HepG2 (cell line): ENCODE measurements at regions not wholly inside any gene's neighbourhood (a gene's known extent, or its start where the extent isn't known, plus 50 kb on each side); places are given as distances from the start of the nearest gene placed in this dataset.
A peak's percentile ranks its signal among the peaks of the same experiment; 100 is the strongest.

Experiments
- ATAC-seq: fragments of 200-7000 bp; cut with Tn5 transposase; 3 replicates; pipeline ENCODE4 v1.9.1; 2020; ENCODE audit warnings: mild to moderate bottlenecking, moderate library complexity
- BruUV-seq: library from RNA; stranded (reverse); fragments of 400-500 nt; replicated peaks from 2 replicates; lab custom pipeline; 2021; lab: Mats Ljungman, UMichigan
- CTCF ChIA-PET: fragments of 300-600 bp; formaldehyde crosslinking; extraction: SDS; loops from one replicate; lab custom pipeline; 2021; ENCODE audit warnings: low total read pairs, inconsistent platforms, low intra/inter-chr PET ratio; lab: Yijun Ruan, JAX
- POLR2A ChIA-PET: fragments of 350-600 bp; sonication (Branson Sonifier 250); formaldehyde crosslinking; loops from one replicate; lab custom pipeline; 2020; ENCODE audit warnings: antibody characterized with exemption, inconsistent platforms; lab: Yijun Ruan, JAX
- DNase-seq: peaks from one replicate; pipeline ENCODE4 v3.0.0-alpha.2; 2015; ENCODE audit warnings: low spot score
- FAIRE-seq: peaks from 3 replicates; lab custom pipeline; 2011; peaks lifted over from hg19 to GRCh38; lab: Jason Lieb, UNC
- H2AFZ ChIP-seq: one replicate; pipeline ENCODE4 v1.6.1; 2011; ENCODE audit warnings: low read length, inconsistent platforms
- H3K27ac ChIP-seq: fragments of 300-600 bp; 3 replicates; pipeline ENCODE4 v1.8.0; 2011; ENCODE audit warnings: mixed run types, mild to moderate bottlenecking, mixed read lengths, low read length, inconsistent platforms; ENCODE audit not compliant: insufficient read depth; ENCODE audit errors: extremely low read length
- H3K27me3 ChIP-seq, 2 experiments: fragments of 200-600 bp in 1 of 2; 2 replicates in 1 of 2; 3 replicates in 1 of 2; pipeline versions ENCODE4 v1.6.0 to v1.8.0; 2011; ENCODE audit warnings: low read length in 2 of 2, mild to moderate bottlenecking in 2 of 2, moderate library complexity in 2 of 2, inconsistent platforms in 1 of 2; ENCODE audit not compliant: insufficient read depth in 2 of 2, control insufficient read depth in 1 of 2
- H3K36me3 ChIP-seq, 2 experiments: fragments of 200-600 bp in 1 of 2; replicated peaks in 1 of 2; 2 replicates in 1 of 2; 3 replicates in 1 of 2; pipeline versions ENCODE4 v1.5.1 to v1.8.0; 2011; ENCODE audit warnings: low read length in 2 of 2, inconsistent platforms in 1 of 2; ENCODE audit not compliant: insufficient read depth in 2 of 2, control insufficient read depth in 1 of 2
- H3K4me1 ChIP-seq: 2 replicates; pipeline ENCODE4 v1.5.1; 2012; ENCODE audit warnings: low read length, inconsistent platforms; ENCODE audit not compliant: insufficient read depth
- H3K4me2 ChIP-seq: 2 replicates; pipeline ENCODE4 v1.6.0; 2011; ENCODE audit warnings: low read depth, low read length, inconsistent platforms
- H3K4me3 ChIP-seq, 3 experiments: fragments of 200-600 bp in 1 of 3; sonication (generic), shearing (Covaris generic) in 1 of 3; replicated peaks in 1 of 3; 2 replicates each; pipeline ENCODE4 v1.5.1; 2011 to 2016; ENCODE audit warnings: low read length in 3 of 3, inconsistent platforms in 2 of 3, low read depth in 2 of 3, mild to moderate bottlenecking in 2 of 3, control low read depth in 1 of 3, mixed read lengths in 1 of 3; ENCODE audit not compliant: insufficient read depth in 1 of 3
- H3K79me2 ChIP-seq: one replicate; pipeline ENCODE4 v1.6.1; 2011; ENCODE audit warnings: low read length, inconsistent platforms; ENCODE audit not compliant: insufficient read depth
- H3K9ac ChIP-seq: 2 replicates; pipeline ENCODE4 v1.6.0; 2011; ENCODE audit warnings: mild to moderate bottlenecking, low read depth, low read length, inconsistent platforms; ENCODE audit not compliant: insufficient read depth
- H3K9me3 ChIP-seq: 2 replicates; pipeline ENCODE4 v1.5.1; 2012; ENCODE audit warnings: mild to moderate bottlenecking, low read length
- H4K20me1 ChIP-seq: 2 replicates; pipeline ENCODE4 v1.6.0; 2011; ENCODE audit warnings: inconsistent platforms, mild to moderate bottlenecking, low read length, moderate library complexity; ENCODE audit not compliant: insufficient read depth
- HOXA7 ChIP-seq: sonication (generic); formaldehyde crosslinking; IDR thresholded peaks from 2 replicates; pipeline ENCODE4 v1.8.1; 2022; ENCODE audit warnings: mild to moderate bottlenecking, missing genetic modification reagents, moderate library complexity
- RCOR2 ChIP-seq: IDR thresholded peaks from 2 replicates; pipeline ENCODE4 v1.6.1; 2016; ENCODE audit warnings: missing biosample characterization, missing genetic modification reagents
- SPEN ChIP-seq: sonication (generic); formaldehyde crosslinking; IDR thresholded peaks from 2 replicates; pipeline ENCODE4 v1.5.1; 2020; ENCODE audit warnings: low read depth, mild to moderate bottlenecking, missing genetic modification reagents
- ZNF274 ChIP-seq: sonication (generic); formaldehyde crosslinking; IDR thresholded peaks from 2 replicates; pipeline ENCODE4 v1.5.1; 2020; ENCODE audit warnings: mild to moderate bottlenecking, missing genetic modification reagents
- WGBS: methylation state at CpG from one replicate; pipeline ENCODE4 v1.1.6; 2017; ENCODE audit warnings: low lambda C conversion rate; 5-methylcytosine and 5-hydroxymethylcytosine counted together
- in situ Hi-C: cut with HindIII; loops from 2 replicates; pipeline ENCODE4 v1.10.0; 2017; ENCODE audit warnings: low pct_unique_long_range_greater_than_20kb; ENCODE audit not compliant: extremely low pct_ligation_motif_present
- intact Hi-C: fragments of 100-400 bp; cut with micrococcal nuclease; formaldehyde crosslinking; loops from one replicate; pipeline ENCODE4 v1.10.0; 2022; ENCODE audit not compliant: unreplicated experiment
- TF ChIP-seq, protein P1 (sequence below), 2 experiments: sonication (generic) in 1 of 2; formaldehyde crosslinking in 1 of 2; IDR thresholded peaks; 2 replicates each; pipeline versions ENCODE4 v1.5.1 to v1.6.1; 2011 to 2020; ENCODE audit warnings: borderline replicate concordance in 1 of 2, low read depth in 1 of 2, low read length in 1 of 2, mild to moderate bottlenecking in 1 of 2, missing genetic modification reagents in 1 of 2, moderate library complexity in 1 of 2
- TF ChIP-seq, protein P2 (sequence below): IDR thresholded peaks from 2 replicates; pipeline ENCODE4 v1.6.1; 2012; ENCODE audit warnings: low read depth, low read length, improper control_type of control experiment

DNA sequence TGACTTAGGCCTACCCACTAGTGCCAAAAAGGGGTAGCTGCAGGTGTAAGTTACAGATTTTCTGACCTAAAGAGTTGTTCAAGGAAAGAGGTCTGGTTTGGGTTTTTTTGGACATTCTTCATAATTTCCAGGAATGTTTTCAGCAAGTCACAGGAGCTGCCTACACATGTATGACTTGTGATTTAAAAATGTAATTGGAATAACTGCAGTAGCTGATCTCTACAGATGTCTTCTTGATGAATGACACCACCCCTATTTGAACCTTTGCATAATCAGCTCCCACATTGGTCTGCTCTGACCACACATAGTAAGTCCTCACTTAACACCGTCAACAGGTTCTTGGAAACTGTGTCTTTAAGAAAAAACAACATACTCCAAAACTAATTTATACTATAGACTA is 481.4 kb downstream of the RASEF start (continued):
- TF ChIP-seq, protein P1, sequence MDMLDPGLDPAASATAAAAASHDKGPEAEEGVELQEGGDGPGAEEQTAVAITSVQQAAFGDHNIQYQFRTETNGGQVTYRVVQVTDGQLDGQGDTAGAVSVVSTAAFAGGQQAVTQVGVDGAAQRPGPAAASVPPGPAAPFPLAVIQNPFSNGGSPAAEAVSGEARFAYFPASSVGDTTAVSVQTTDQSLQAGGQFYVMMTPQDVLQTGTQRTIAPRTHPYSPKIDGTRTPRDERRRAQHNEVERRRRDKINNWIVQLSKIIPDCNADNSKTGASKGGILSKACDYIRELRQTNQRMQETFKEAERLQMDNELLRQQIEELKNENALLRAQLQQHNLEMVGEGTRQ (IDR thresholded peaks at IDR 0.05; ENCODE audit: low read depth, low read length), result no peak
- TF ChIP-seq, protein P1 (CRISPR knock-in tag; IDR thresholded peaks at IDR 0.05; ENCODE audit: borderline replicate concordance), result no peak
- TF ChIP-seq, protein P2, sequence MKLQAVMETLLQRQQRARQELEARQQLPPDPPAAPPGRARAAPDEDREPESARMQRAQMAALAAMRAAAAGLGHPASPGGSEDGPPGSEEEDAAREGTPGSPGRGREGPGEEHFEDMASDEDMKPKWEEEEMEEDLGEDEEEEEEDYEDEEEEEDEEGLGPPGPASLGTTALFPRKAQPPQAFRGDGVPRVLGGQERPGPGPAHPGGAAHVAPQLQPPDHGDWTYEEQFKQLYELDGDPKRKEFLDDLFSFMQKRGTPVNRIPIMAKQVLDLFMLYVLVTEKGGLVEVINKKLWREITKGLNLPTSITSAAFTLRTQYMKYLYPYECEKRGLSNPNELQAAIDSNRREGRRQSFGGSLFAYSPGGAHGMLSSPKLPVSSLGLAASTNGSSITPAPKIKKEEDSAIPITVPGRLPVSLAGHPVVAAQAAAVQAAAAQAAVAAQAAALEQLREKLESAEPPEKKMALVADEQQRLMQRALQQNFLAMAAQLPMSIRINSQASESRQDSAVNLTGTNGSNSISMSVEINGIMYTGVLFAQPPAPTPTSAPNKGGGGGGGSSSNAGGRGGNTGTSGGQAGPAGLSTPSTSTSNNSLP, result no peak
- TF ChIP-seq RCOR2 (CRISPR knock-in tag), result 0 out of 2 replicates have a peak, but pooled peaks have one; percentile 16
- TF ChIP-seq, all 625 proteins: peak for 4

GRCh38 chr9:82581935-82582334 is 481.0 kb downstream of the RASEF start:
- peaks cover 74% of the 10 kb centered on the region for H3K4me1 ChIP-seq
- H4K20me1 ChIP-seq, result no peaks in the 10 kb centered on the region
- H3K79me2 ChIP-seq, result no peaks in the 10 kb centered on the region
- TF ChIP-seq ZNF274 (peak; percentile 37; the same call in 1 of the 2 replicates), HOXA7 (CRISPR knock-in tag) (no peak), SPEN (no peak)
- TF ChIP-seq, all 625 proteins: peak for 1
- ChIA-PET CTCF (no interaction called here), POLR2A (interaction anchor here (1.4 to 1.5 kb wide), 2 partner anchors 19 to 21 kb away, joined by 3 to 6 read pairs; no protein-coding TSS in a partner anchor)
- ATAC-seq (no peak), DNase-seq (no peak), FAIRE-seq (no peak)
- H3K4me2 ChIP-seq, result no peak overlapping the region
- no peak overlapping the region for H3K4me3 ChIP-seq
- BruUV-seq, result no TSS peak
- H3K27me3 ChIP-seq, result no peaks in the 10 kb centered on the region
- peaks cover 7% of the 10 kb centered on the region; the same call in 1 of the 2 replicates for H3K9me3 ChIP-seq
- no peak overlapping the region for H3K9ac ChIP-seq
- 80% methylated on average over 5 of the region's 5 CpGs for WGBS
- in situ Hi-C loops, result no loop called here
- no peaks in the 10 kb centered on the region for H3K36me3 ChIP-seq
- no peak overlapping the region for H2AFZ ChIP-seq
- H3K27ac ChIP-seq, result peak overlapping the region; percentile 67
- intact Hi-C loops, result no loop called here
